Stomach smooth muscle (tissue), 2 donors: ENCODE measurements at regions not wholly inside any gene's neighbourhood (a gene's known extent, or its start where the extent isn't known, plus 50 kb on each side); places are given as distances from the start of the nearest gene placed in this dataset.
"Not testable (repeated sequence)": the region's sequence is repeated elsewhere in the genome, so short reads cannot be mapped to it uniquely, and the experiment has no call there.

Source experiments
- H3K27ac ChIP-seq: one replicate; pipeline ENCODE4 v1.7.0; 2013; ENCODE audit warnings: mild to moderate bottlenecking, low read length, inconsistent platforms
- H3K27me3 ChIP-seq, 2 donors: one replicate each; pipeline ENCODE4 v1.7.0; 2013; ENCODE audit warnings: low read length in 2 of 2; ENCODE audit not compliant: insufficient read depth in 2 of 2, control insufficient read depth in 1 of 2
- H3K36me3 ChIP-seq, 2 donors: one replicate each; pipeline ENCODE4 v1.7.0; 2013; ENCODE audit warnings: low read length in 2 of 2; ENCODE audit not compliant: control insufficient read depth in 2 of 2, insufficient read depth in 2 of 2
- H3K4me1 ChIP-seq: one replicate; pipeline ENCODE4 v1.7.0; 2013; ENCODE audit warnings: low read length; ENCODE audit not compliant: control insufficient read depth, insufficient read depth
- H3K4me3 ChIP-seq, 2 donors: one replicate each; pipeline ENCODE4 v1.7.0; 2013; ENCODE audit warnings: low read length in 2 of 2
- H3K9ac ChIP-seq, 2 donors: one replicate each; pipeline ENCODE4 v1.7.0; 2013; ENCODE audit warnings: low read length in 2 of 2, mild to moderate bottlenecking in 1 of 2
- H3K9me3 ChIP-seq, 2 donors: one replicate each; pipeline ENCODE4 v1.7.0; 2013; ENCODE audit warnings: low read length in 2 of 2; ENCODE audit not compliant: control insufficient read depth in 2 of 2
- donor health status: healthy.
- donor health status: Pancreatic carcinoma.

GRCh38 chr7:142569851-142570250, 179.4 kb upstream of the PRSS1 start:
- Histone ChIP-seq H3K4me1 (no peaks in the 10 kb centered on the region), H3K9me3 (no peaks in the 10 kb centered on the region), H3K4me3 (no peak overlapping the region), H3K36me3 (no peaks in the 10 kb centered on the region), H3K9ac (no peak overlapping the region), H3K27ac (no peak overlapping the region), H3K27me3 (peaks cover 0 to 7% of the 10 kb centered on the region in 2 donors)

GRCh38 chr7:142568435-142569097, 180.7 kb upstream of the PRSS1 start:
- Histone ChIP-seq H3K4me1 (no peaks in the 10 kb centered on the region), H3K36me3 (no peaks in the 10 kb centered on the region), H3K9ac (no peak overlapping the region), H3K9me3 (no peaks in the 10 kb centered on the region), H3K27me3 (peaks cover 0 to 7% of the 10 kb centered on the region in 2 donors), H3K4me3 (no peak overlapping the region), H3K27ac (no peak overlapping the region)

- Histone ChIP-seq H3K4me1 (no peaks in the 10 kb centered on the region), H3K9ac (no peak overlapping the region), H3K27me3 (peaks cover 0 to 7% of the 10 kb centered on the region in 2 donors), H3K36me3 (no peaks in the 10 kb centered on the region), H3K4me3 (no peak overlapping the region), H3K27ac (no peak overlapping the region), H3K9me3 (no peaks in the 10 kb centered on the region)
Observed at GRCh38 chr7:142567201-142568075, 181.8 kb upstream of the PRSS1 start.

GRCh38 chr7:142566271-142566670, 183.0 kb upstream of the PRSS1 start:
- Histone ChIP-seq H3K36me3 (no peaks in the 10 kb centered on the region), H3K9ac (no peak overlapping the region), H3K4me1 (no peaks in the 10 kb centered on the region), H3K27me3 (peaks cover 0 to 7% of the 10 kb centered on the region in 2 donors), H3K27ac (no peak overlapping the region), H3K4me3 (no peak overlapping the region), H3K9me3 (no peaks in the 10 kb centered on the region)

- not testable (repeated sequence) for H3K9ac ChIP-seq, H3K4me1 ChIP-seq, H3K9me3 ChIP-seq, H3K36me3 ChIP-seq, H3K27me3 ChIP-seq, H3K4me3 ChIP-seq, H3K27ac ChIP-seq
Observed at GRCh38 chr7:142564125-142564524, 185.1 kb upstream of the PRSS1 start.

- H3K4me1 ChIP-seq: no peaks in the 10 kb centered on the region
- H3K27ac ChIP-seq: no peak overlapping the region
- H3K27me3 ChIP-seq: peaks cover 0 to 2% of the 10 kb centered on the region in 2 donors
- no peak overlapping the region for H3K4me3 ChIP-seq
- no peak overlapping the region for H3K9ac ChIP-seq
- no peaks in the 10 kb centered on the region for H3K36me3 ChIP-seq
- H3K9me3 ChIP-seq: no peaks in the 10 kb centered on the region
Observed at GRCh38 chr7:142563470-142563869, 185.8 kb upstream of the PRSS1 start.

GRCh38 chr7:142562688-142563087, 186.6 kb upstream of the PRSS1 start:
- no peaks in the 10 kb centered on the region for H3K36me3 ChIP-seq
- H3K4me3 ChIP-seq: no peak overlapping the region
- H3K27ac ChIP-seq: no peak overlapping the region
- H3K9me3 ChIP-seq: no peaks in the 10 kb centered on the region
- H3K4me1 ChIP-seq: no peaks in the 10 kb centered on the region
- peaks cover 0 to 2% of the 10 kb centered on the region in 2 donors for H3K27me3 ChIP-seq
- no peak overlapping the region for H3K9ac ChIP-seq

- H3K9ac ChIP-seq, H3K27me3 ChIP-seq, H3K4me3 ChIP-seq, H3K36me3 ChIP-seq, H3K27ac ChIP-seq, H3K4me1 ChIP-seq, H3K9me3 ChIP-seq: not testable (repeated sequence)
Observed at GRCh38 chr7:142561396-142561795, 187.9 kb upstream of the PRSS1 start.

GRCh38 chr7:142560770-142561169, 188.5 kb upstream of the PRSS1 start:
- H3K27ac ChIP-seq, H3K4me1 ChIP-seq, H3K9me3 ChIP-seq, H3K9ac ChIP-seq, H3K27me3 ChIP-seq, H3K36me3 ChIP-seq, H3K4me3 ChIP-seq: not testable (repeated sequence)

- Histone ChIP-seq H3K9me3 (no peaks in the 10 kb centered on the region), H3K27ac (no peak overlapping the region), H3K36me3 (no peaks in the 10 kb centered on the region), H3K9ac (no peak overlapping the region), H3K4me3 (no peak overlapping the region), H3K4me1 (no peaks in the 10 kb centered on the region), H3K27me3 (no peaks in the 10 kb centered on the region)
Observed at GRCh38 chr7:142560166-142560565, 189.1 kb upstream of the PRSS1 start.
